HG03280 (cell line): ENCODE measurements at regions not wholly inside any gene's neighbourhood (a gene's known extent, or its start where the extent isn't known, plus 50 kb on each side); places are given as distances from the start of the nearest gene placed in this dataset.
"Not testable (repeated sequence)": the region's sequence is repeated elsewhere in the genome, so short reads cannot be mapped to it uniquely, and the experiment has no call there.

Experiments
- ATAC-seq: cut with Tn5 transposase; IDR thresholded peaks from one replicate; pipeline ENCODE4 v1.9.1; 2021; ENCODE audit warnings: mild to moderate bottlenecking, moderate library complexity; ENCODE audit not compliant: unreplicated experiment

- no peak for ATAC-seq
Observed at GRCh38 chr1:197985351-197985750, 68.2 kb downstream of the LHX9 start.

DNA sequence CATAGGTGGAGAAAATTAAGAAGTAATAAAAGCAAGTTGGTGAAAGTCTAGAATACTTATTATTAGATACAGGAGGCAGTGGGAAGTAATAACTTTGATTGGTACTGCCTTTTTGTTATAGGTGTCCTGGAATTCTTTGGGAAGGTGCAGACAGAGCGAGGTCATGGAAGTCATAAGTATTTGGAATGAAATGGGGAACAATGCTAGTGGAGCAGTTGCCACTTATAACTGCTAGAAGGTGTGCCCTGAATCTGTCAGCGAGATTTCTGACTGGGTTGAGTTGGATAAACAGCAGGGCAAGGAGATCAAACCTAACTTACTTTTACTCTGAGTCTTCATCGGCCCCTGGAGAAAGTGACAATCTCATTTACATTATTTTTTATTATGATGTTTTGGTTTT lies 69.6 kb downstream of the LHX9 start:
- no peak for ATAC-seq

DNA sequence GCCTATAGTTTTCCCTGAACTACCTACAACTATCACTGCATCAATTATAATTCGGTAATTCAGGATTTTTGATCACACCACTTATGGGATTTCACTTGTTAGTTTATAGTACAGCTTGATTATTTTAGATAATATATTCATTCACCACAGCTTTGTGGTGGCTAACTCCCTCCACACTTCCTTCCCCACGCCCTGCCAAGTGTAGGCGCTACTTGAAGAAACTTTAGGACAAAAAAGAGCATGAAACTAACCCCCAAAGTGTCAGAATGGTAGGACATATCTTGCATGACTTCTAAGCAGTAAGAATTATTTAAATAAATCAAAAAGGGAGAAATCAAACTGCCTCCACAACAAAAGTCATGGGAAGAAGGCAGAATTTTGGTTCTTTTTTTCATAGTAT lies 70.1 kb downstream of the LHX9 start:
- ATAC-seq, result no peak

GRCh38 chr1:197988581-197988980 lies 71.4 kb downstream of the LHX9 start:
- ATAC-seq, result not testable (repeated sequence)

DNA sequence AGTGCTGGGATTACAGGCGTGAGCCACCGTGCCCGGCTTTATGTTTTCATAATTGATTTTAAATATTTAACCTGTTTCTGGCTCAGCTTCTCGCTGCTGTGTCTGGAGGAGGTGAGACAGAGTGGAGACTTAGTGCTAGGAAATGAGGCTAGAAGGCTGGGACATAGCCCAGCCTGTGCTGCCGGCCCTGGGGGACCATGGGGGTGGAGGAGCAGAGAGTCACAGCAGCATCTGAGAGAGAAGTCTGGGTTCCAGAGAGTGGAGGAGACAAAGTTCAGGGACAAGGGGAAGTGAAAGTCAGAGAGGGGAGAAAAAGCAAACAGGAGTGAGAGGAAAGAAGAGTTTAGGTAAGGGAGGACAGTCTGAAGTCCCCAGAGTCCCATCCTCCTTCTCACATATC lies 71.9 kb downstream of the LHX9 start:
- ATAC-seq, result no peak

GRCh38 chr1:197991594-197991993 lies 74.4 kb downstream of the LHX9 start:
- ATAC-seq, result no peak

DNA sequence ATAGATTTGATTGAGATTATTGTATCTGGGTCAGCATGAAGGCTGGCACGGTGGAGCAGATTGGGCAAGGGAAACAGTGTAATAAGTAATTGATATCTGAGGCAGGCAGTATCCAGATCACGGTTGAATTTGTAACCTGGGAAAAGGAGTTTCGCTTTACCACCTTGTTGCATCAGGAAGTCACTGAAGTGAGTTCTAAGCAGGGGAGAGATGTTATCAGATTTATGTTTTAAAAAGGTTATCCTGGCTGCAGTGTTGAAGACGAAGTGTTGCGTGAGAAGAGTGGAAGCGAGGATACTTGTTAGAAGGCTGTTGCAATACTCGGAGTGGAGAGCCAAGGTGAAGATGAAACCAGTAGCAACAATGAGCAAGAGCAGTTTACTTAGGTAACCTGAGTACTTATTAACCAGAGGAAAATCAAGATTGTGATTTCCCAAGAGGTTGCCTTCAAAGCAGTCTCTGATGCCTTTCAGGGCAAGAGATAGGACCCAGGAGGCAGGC lies 77.8 kb downstream of the LHX9 start:
- ATAC-seq, result no peak

DNA sequence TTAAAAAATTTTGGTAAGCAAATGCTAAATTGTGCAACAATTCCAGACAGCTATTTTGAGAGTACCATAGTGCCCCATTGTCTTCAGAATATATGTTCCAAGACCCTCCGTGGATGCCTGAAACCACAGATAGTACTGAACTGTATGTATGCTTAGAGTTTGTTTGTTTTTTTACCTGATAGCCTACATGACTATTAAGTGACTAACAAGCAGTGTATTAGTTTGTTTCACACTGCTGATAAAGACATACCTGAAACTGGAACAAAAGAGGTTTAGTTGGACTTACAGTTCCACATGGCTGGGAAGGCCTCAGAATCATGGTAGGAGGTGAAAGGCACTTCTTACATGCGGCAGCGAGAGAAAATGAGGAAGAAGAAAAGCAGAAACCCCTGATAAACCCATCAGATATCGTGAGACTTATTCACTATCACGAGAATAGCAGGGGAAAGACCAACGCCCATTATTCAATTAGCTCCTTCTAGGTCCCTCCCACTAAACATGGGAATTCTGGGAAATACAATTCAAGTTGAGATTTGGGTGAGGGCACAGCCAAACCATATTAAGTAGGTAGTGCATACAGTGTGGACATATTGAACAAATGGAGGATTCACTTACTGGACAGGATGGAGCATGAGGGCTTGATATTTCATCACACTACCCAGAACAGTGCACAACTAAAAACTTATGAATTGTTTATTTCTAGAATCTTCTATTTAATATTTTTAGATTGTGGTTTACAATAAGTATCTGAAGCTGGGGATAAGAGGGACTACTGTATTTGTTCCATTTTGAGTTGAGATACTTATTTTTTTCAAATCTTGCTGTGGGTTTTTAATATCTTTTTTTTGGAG lies 78.5 kb downstream of the LHX9 start:
- ATAC-seq, result no peak

- not testable (repeated sequence) for ATAC-seq
Observed at GRCh38 chr1:197996259-197996512, 79.0 kb downstream of the LHX9 start.

DNA sequence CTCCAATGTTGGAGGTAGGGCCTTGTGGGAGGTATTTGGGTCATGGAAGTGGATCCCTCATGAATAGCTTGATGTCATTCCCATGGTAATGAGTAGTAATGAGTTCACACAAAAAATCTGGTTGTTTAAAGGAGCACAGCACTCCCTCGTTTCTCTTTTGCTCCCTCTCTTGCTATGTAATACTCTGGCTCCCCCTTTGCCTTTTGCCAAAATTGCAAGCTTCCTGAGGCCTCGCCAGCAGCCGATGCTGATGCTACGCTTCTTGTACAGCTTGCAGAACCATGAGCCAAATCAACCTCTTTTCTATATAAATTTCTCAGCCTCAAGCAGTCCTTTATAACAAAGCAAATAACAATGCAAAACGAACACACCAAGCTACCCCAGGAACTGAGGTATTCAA lies 80.9 kb downstream of the LHX9 start:
- ATAC-seq, result no peak

DNA sequence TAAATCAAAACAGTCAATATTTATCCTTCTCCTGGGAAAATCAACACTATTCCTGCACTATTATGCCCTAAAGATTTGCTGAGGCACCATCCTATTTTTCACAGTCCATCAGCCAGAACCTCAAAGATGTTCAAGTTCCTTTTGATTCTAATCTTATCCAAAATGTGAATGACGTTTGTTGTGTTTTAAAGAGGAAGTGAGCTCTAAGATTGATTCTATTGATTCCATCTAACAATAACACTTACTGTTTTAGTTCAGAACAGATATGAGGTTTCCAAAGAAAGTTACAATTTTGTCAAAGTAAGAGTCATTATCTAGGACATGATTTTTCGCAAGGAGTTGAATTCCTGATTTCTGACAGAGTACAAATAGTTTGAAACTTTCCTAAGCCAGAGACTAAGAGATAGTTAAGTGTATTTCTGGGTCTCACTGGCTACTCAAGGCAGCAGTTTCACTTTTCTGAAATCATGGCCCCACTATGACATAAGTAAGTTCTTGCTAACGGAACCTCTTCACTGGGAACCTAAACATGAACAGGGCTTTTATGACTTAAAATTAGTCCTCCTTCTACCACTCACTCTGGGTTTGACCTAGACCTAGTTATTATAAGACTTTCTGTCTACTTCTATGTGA lies 84.7 kb downstream of the LHX9 start:
- ATAC-seq, result no peak

DNA sequence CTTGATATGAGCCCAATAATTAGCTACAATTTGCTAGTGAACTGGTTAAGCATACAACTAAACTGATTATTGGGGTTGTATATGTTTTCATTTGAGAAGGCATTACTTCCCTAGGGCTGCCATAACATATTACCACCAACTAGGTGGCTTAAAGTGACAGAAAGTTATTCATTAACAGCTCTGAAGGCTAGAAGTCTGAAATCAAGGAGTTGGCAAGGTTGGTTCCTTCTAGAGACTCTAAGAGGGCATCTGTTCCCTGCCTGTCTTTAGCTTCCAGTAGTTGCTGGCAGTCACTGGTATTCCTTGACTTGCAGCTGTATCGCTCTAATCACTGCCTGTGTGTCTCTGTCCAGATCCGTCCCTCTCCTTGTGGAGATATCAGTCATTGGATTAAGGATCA lies 86.3 kb downstream of the LHX9 start:
- no peak for ATAC-seq

GRCh38 chr1:198007011-198007410 lies 89.8 kb downstream of the LHX9 start:
- no peak for ATAC-seq

GRCh38 chr1:198007687-198008607 lies 90.8 kb downstream of the LHX9 start:
- ATAC-seq, result no peak

DNA sequence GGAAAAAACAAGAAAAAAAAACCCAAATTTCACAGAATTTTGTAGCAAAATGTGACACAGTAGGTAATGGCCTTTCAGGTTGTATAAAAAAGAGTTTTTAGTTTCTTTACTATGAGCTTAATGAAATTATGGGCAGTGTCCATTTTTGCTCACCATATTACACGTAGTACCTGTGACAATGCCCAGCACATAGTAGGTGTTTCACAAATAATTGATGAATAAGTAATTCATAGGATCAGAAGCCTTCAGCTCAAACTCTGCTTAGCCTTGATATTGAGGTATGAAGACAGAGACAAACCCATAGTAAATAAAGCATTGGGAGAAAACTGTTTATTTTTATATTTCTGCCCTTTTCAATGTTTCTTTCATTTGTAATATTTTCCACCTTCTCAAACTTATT lies 97.2 kb downstream of the LHX9 start:
- no peak for ATAC-seq

DNA sequence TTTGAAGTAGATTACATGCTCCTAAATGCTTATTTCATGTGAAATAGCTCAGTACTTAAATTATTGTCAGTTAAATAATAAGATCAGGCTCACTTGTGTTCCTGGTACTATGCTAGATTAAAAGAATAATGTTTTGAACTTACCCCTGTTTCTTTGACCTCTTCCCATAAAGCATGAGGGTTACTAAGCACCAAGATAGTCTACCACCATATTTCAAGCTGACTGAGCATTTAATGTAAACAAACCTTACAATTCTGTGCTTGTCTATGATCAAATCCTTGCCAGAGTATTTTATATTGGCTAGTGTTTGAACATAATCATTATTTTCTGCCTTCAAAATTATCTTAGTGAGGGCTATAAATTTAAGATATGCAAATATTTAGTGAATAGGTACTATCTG lies 98.1 kb downstream of the LHX9 start:
- no peak for ATAC-seq

- ATAC-seq, result no peak
Observed at GRCh38 chr1:198018529-198018928, 101.4 kb downstream of the LHX9 start.

DNA sequence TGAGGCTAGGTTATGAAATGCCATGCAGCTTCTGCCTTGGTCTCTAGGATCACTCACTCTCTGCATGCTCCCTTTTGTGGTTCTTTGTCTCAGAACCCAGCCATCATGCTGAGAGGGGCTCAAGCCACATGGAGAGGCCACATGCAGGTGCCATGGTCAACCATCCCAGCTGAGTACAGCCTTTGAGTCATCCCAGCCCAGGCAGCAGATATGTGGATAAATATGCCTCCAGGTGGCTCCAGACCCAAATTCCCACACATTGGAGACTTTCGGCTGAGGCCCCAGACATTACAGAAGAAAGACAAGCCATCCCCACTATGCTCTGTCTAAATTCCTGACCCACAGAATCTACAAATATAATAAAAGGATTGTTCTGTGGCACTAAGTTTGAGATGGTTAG lies 102.0 kb downstream of the LHX9 start:
- no peak for ATAC-seq

DNA sequence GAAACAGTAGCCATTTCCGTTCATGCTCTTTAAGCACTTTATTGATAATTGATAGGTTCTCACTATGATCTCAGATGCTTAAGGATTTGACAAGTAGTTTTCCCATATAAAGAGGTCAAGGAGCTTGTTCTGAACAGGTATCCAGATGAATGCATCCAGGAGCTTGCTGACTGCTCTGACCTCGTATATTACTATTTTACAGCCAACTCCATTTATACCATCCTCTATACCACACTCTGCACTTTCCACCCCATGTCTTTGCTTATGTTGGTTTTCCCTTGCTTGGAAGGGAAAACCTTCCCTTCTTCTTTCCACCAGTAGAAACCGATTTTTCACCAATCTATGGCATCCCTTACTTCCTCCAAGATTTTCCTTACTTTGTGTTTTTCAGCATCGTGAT lies 107.2 kb downstream of the LHX9 start:
- ATAC-seq, result no peak

- no peak for ATAC-seq
Observed at GRCh38 chr1:198024782-198025181, 107.6 kb downstream of the LHX9 start.

- ATAC-seq, result no peak
Observed at GRCh38 chr1:198030682-198031081, 113.5 kb downstream of the LHX9 start.

- no peak for ATAC-seq
Observed at GRCh38 chr1:198031086-198031485, 113.9 kb downstream of the LHX9 start.
